LNCAP (cell line): ENCODE measurements at regions not wholly inside any gene's neighbourhood (a gene's known extent, or its start where the extent isn't known, plus 50 kb on each side); places are given as distances from the start of the nearest gene placed in this dataset.
A peak's percentile ranks its signal among the peaks of the same experiment; 100 is the strongest.

Experiments
- TF ChIP-seq, protein P1 (sequence below): fragments of 450-650 bp; IDR thresholded peaks from 2 replicates; pipeline ENCODE4 v1.5.1; 2017; ENCODE audit warnings: mild to moderate bottlenecking

GRCh38 chr6:142685852-142686506 lies 259.0 kb downstream of the HIVEP2 start:
- TF ChIP-seq, protein P1, sequence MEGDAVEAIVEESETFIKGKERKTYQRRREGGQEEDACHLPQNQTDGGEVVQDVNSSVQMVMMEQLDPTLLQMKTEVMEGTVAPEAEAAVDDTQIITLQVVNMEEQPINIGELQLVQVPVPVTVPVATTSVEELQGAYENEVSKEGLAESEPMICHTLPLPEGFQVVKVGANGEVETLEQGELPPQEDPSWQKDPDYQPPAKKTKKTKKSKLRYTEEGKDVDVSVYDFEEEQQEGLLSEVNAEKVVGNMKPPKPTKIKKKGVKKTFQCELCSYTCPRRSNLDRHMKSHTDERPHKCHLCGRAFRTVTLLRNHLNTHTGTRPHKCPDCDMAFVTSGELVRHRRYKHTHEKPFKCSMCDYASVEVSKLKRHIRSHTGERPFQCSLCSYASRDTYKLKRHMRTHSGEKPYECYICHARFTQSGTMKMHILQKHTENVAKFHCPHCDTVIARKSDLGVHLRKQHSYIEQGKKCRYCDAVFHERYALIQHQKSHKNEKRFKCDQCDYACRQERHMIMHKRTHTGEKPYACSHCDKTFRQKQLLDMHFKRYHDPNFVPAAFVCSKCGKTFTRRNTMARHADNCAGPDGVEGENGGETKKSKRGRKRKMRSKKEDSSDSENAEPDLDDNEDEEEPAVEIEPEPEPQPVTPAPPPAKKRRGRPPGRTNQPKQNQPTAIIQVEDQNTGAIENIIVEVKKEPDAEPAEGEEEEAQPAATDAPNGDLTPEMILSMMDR = no peak

DNA sequence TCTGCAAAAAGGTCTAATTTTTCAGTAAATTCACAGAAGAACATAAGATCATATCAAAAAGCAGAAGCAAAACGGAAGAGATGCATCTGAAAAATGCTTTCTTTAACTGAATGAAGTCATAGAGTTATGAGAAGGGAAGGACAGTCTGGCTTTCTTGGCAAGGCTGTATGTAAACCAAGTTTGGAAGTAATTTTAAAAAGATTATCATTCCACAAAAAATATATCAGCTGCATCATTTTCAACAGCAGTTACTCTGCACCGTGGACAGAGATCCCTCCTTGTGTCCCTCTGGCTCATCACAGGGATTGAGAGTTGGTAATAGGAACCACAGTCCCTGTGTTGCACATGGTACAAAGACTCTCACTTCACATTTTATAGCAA lies 258.5 kb downstream of the HIVEP2 start:
- TF ChIP-seq, protein P1 = no peak

DNA sequence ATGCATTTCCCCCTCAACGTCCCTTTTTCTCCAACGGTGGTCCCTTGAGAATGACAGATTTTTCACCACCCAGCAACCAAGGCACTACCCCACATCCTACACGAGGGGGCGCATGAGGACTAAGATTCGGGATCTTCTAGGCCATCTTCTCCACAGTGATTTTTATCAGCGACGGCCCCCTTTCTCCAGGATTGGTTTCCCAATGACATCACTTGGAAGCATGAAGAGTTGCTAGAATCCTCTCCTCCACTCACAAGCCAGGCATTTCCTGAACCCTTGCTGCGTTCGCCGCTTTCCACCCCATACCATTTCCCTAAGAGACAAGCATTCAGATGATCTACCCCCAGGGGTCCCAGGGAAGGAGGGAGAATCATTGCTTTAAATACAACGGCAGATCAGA lies 252.0 kb downstream of the HIVEP2 start:
- TF ChIP-seq, protein P1 = peak; percentile 94

- TF ChIP-seq, protein P1 = no peak
Measured at GRCh38 chr6:142693441-142693840, 251.5 kb downstream of the HIVEP2 start.

DNA sequence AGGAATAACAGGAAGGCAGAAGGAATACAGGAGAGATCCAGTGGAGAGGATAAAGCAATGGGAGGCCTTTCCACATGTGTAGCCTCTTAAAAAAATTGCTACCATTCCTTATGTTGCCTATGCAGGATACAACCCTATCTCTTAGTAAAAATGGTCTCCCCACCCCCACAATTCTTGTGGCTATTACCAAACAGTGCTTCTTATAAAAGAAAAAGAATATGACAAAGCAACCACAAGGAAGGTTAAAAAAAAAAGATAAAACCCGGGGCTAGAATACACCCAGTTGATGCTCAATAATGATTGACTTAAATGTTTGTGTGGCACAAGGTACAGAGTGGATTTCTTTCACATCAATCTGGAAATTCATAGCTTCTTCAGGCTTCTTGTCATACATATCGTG lies 250.9 kb downstream of the HIVEP2 start:
- TF ChIP-seq, protein P1 = no peak

- TF ChIP-seq, protein P1 = no peak
Measured at GRCh38 chr6:142695016-142695415, 250.0 kb downstream of the HIVEP2 start.

- TF ChIP-seq, protein P1 = no peak
Measured at GRCh38 chr6:142696123-142697000, 248.6 kb downstream of the HIVEP2 start.
